K562 (cell line): ENCODE measurements at regions not wholly inside any gene's neighbourhood (a gene's known extent, or its start where the extent isn't known, plus 50 kb on each side); places are given as distances from the start of the nearest gene placed in this dataset.

Experiments used
- BCL6 ChIP-seq: fragments of 250-450 bp; sonication (Bioruptor Pico); IDR thresholded peaks from 2 replicates; pipeline ENCODE4 v1.4.0; 2020
- CXXC5 ChIP-seq: fragments of 250-450 bp; sonication (Bioruptor Pico); IDR thresholded peaks from 2 replicates; pipeline ENCODE4 v1.8.0; 2022; ENCODE audit warnings: inconsistent platforms, mild to moderate bottlenecking, moderate library complexity
- FOXP1 ChIP-seq: sonication (generic); formaldehyde crosslinking; IDR thresholded peaks from 2 replicates; pipeline ENCODE4 v1.8.0; 2022; ENCODE audit warnings: mild to moderate bottlenecking, missing genetic modification reagents
- GABPB1 ChIP-seq: sonication (generic); formaldehyde crosslinking; IDR thresholded peaks from 2 replicates; pipeline ENCODE4 v1.8.0; 2022; ENCODE audit warnings: mild to moderate bottlenecking, missing genetic modification reagents
- LCOR ChIP-seq: sonication (generic); formaldehyde crosslinking; IDR thresholded peaks from 2 replicates; pipeline ENCODE4 v1.8.0; 2022; ENCODE audit warnings: mild to moderate bottlenecking, missing genetic modification reagents
- NCOA6 ChIP-seq: fragments of 450-650 bp; IDR thresholded peaks from 2 replicates; pipeline ENCODE4 v1.6.1; 2017; ENCODE audit warnings: mild to moderate bottlenecking
- NR2C2 ChIP-seq, 2 experiments: fragments of 200-800 bp in 1 of 2; sonication (Bioruptor generic) in 1 of 2; sonication (generic) in 1 of 2; formaldehyde crosslinking in 1 of 2; IDR thresholded peaks; 2 replicates each; pipeline versions ENCODE4 v1.6.1 to v1.8.0; 2016 to 2022; ENCODE audit warnings: mild to moderate bottlenecking in 1 of 2, missing compliant biosample characterization in 1 of 2, missing genetic modification characterization in 1 of 2, missing genetic modification reagents in 1 of 2
- NRF1 ChIP-seq, 2 experiments: fragments of 450-650 bp; IDR thresholded peaks in 1 of 2; conservative IDR thresholded peaks in 1 of 2; 2 replicates each; pipeline ENCODE4 v1.6.1; 2014; ENCODE audit warnings: mild to moderate bottlenecking in 2 of 2
- PML ChIP-seq: IDR thresholded peaks from 2 replicates; pipeline ENCODE4 v1.6.1; 2012; ENCODE audit warnings: low read length, inconsistent platforms
- SP2 ChIP-seq: IDR thresholded peaks from 2 replicates; pipeline ENCODE4 v1.6.1; 2011; ENCODE audit warnings: mild to moderate bottlenecking, low read depth, low read length, moderate library complexity; ENCODE audit not compliant: poor library complexity, severe bottlenecking; ENCODE audit errors: extremely low read depth
- ZNF124 ChIP-seq: sonication (generic); formaldehyde crosslinking; IDR thresholded peaks from 2 replicates; pipeline ENCODE4 v1.8.1; 2022; ENCODE audit warnings: missing genetic modification reagents
- ZNF347 ChIP-seq: fragments of 450-650 bp; formaldehyde crosslinking; IDR thresholded peaks from 2 replicates; pipeline ENCODE4 v1.4.0; 2020; ENCODE audit warnings: low read depth, mild to moderate bottlenecking, moderate library complexity
- ZNF696 ChIP-seq: fragments of 250-450 bp; sonication (Bioruptor Pico); conservative IDR thresholded peaks from 2 replicates; pipeline ENCODE4 v1.4.0; 2020; ENCODE audit warnings: mild to moderate bottlenecking, moderate library complexity
- TF ChIP-seq, protein P1 (sequence below): fragments of 250-450 bp; sonication (Bioruptor Pico); IDR thresholded peaks from 2 replicates; pipeline ENCODE4 v1.5.0; 2021; ENCODE audit warnings: mild to moderate bottlenecking, borderline replicate concordance
- TF ChIP-seq, protein P2 (sequence below): fragments of 450-650 bp; IDR thresholded peaks from 2 replicates; pipeline ENCODE4 v1.6.1; 2017; ENCODE audit warnings: mild to moderate bottlenecking, moderate library complexity
- TF ChIP-seq, protein P3 (sequence below): sonication (generic); formaldehyde crosslinking; IDR thresholded peaks from 2 replicates; pipeline ENCODE4 v1.8.0; 2022; ENCODE audit warnings: missing genetic modification reagents, mild to moderate bottlenecking, moderate library complexity, borderline replicate concordance
- TF ChIP-seq, protein P4 (sequence below), 3 experiments: fragments of 200-800 bp in 1 of 3; sonication (Bioruptor generic) in 1 of 3; sonication (generic) in 1 of 3; formaldehyde crosslinking in 1 of 3; IDR thresholded peaks; 2 replicates each; pipeline versions ENCODE4 v1.6.1 to v1.8.0; 2016 to 2022; ENCODE audit warnings: mild to moderate bottlenecking in 2 of 3, missing compliant biosample characterization in 2 of 3, missing genetic modification characterization in 2 of 3, missing genetic modification reagents in 1 of 3
- TF ChIP-seq, protein P5 (sequence below): sonication (generic); formaldehyde crosslinking; IDR thresholded peaks from 2 replicates; pipeline ENCODE4 v1.8.0; 2022; ENCODE audit warnings: mild to moderate bottlenecking, missing genetic modification reagents

DNA sequence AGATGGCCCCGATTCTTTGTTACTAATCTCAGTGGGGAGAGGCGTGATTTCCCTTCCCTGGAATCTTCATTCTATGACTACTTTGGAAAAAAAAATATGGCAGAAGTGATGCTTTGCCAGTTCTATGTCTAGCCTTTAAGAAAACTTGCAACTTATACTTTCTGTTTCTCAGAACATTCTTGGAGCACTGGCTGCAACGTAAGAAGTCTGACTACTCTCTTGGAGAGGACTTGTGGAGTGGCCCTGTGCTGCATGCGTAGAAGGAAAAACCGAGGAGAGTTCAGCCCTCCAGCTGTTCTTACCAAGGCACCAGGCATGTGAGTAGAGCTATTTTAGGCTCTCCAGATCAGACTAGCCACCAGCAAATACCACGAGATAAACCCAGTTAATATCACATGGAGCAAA lies 77.6 kb upstream of the STXBP5 start (continued):
- TF ChIP-seq, protein P1, sequence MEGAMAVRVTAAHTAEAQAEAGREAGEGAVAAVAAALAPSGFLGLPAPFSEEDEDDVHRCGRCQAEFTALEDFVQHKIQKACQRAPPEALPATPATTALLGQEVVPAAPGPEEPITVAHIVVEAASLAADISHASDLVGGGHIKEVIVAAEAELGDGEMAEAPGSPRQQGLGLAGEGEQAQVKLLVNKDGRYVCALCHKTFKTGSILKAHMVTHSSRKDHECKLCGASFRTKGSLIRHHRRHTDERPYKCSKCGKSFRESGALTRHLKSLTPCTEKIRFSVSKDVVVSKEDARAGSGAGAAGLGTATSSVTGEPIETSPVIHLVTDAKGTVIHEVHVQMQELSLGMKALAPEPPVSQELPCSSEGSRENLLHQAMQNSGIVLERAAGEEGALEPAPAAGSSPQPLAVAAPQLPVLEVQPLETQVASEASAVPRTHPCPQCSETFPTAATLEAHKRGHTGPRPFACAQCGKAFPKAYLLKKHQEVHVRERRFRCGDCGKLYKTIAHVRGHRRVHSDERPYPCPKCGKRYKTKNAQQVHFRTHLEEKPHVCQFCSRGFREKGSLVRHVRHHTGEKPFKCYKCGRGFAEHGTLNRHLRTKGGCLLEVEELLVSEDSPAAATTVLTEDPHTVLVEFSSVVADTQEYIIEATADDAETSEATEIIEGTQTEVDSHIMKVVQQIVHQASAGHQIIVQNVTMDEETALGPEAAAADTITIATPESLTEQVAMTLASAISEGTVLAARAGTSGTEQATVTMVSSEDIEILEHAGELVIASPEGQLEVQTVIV, result no peak
- TF ChIP-seq SP2, result no peak
- no peak for TF ChIP-seq ZNF124 (CRISPR knock-in tag)
- TF ChIP-seq, protein P2, sequence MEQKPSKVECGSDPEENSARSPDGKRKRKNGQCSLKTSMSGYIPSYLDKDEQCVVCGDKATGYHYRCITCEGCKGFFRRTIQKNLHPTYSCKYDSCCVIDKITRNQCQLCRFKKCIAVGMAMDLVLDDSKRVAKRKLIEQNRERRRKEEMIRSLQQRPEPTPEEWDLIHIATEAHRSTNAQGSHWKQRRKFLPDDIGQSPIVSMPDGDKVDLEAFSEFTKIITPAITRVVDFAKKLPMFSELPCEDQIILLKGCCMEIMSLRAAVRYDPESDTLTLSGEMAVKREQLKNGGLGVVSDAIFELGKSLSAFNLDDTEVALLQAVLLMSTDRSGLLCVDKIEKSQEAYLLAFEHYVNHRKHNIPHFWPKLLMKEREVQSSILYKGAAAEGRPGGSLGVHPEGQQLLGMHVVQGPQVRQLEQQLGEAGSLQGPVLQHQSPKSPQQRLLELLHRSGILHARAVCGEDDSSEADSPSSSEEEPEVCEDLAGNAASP, result no peak
- no peak for TF ChIP-seq NCOA6
- TF ChIP-seq NRF1 (conservative IDR thresholded peaks at IDR 0.05 in 1 of 2, IDR thresholded peaks at IDR 0.05 in 1 of 2), result peak in 1 of 2 experiments; percentile 18; a peak in 1 of 4 replicates
- TF ChIP-seq, protein P3, sequence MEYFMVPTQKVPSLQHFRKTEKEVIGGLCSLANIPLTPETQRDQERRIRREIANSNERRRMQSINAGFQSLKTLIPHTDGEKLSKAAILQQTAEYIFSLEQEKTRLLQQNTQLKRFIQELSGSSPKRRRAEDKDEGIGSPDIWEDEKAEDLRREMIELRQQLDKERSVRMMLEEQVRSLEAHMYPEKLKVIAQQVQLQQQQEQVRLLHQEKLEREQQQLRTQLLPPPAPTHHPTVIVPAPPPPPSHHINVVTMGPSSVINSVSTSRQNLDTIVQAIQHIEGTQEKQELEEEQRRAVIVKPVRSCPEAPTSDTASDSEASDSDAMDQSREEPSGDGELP (CRISPR knock-in tag), result peak; percentile 28; the same call in 1 of the 2 replicates
- no peak for TF ChIP-seq PML
- TF ChIP-seq CXXC5 (CRISPR knock-in tag), result peak; percentile 52; the same call in 1 of the 2 replicates
- TF ChIP-seq NR2C2 (CRISPR knock-in tag; IDR thresholded peaks at IDR 0.05), result no peak
- peak; percentile 46; the same call in 1 of the 2 replicates for TF ChIP-seq NR2C2 (tag; IDR thresholded peaks at IDR 0.05)
- TF ChIP-seq ZNF347 (CRISPR knock-in tag), result no peak
- TF ChIP-seq LCOR, result no peak
- TF ChIP-seq ZNF696 (CRISPR knock-in tag), result no peak
- no peak for TF ChIP-seq FOXP1 (CRISPR knock-in tag)
- TF ChIP-seq BCL6, result no peak
- no peak for TF ChIP-seq GABPB1
- TF ChIP-seq, protein P4, sequence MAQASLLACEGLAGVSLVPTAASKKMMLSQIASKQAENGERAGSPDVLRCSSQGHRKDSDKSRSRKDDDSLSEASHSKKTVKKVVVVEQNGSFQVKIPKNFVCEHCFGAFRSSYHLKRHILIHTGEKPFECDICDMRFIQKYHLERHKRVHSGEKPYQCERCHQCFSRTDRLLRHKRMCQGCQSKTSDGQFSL (CRISPR knock-in tag; IDR thresholded peaks at IDR 0.05), result no peak
- TF ChIP-seq, protein P4 (tag; IDR thresholded peaks at IDR 0.05), result no peak
- TF ChIP-seq, protein P5, sequence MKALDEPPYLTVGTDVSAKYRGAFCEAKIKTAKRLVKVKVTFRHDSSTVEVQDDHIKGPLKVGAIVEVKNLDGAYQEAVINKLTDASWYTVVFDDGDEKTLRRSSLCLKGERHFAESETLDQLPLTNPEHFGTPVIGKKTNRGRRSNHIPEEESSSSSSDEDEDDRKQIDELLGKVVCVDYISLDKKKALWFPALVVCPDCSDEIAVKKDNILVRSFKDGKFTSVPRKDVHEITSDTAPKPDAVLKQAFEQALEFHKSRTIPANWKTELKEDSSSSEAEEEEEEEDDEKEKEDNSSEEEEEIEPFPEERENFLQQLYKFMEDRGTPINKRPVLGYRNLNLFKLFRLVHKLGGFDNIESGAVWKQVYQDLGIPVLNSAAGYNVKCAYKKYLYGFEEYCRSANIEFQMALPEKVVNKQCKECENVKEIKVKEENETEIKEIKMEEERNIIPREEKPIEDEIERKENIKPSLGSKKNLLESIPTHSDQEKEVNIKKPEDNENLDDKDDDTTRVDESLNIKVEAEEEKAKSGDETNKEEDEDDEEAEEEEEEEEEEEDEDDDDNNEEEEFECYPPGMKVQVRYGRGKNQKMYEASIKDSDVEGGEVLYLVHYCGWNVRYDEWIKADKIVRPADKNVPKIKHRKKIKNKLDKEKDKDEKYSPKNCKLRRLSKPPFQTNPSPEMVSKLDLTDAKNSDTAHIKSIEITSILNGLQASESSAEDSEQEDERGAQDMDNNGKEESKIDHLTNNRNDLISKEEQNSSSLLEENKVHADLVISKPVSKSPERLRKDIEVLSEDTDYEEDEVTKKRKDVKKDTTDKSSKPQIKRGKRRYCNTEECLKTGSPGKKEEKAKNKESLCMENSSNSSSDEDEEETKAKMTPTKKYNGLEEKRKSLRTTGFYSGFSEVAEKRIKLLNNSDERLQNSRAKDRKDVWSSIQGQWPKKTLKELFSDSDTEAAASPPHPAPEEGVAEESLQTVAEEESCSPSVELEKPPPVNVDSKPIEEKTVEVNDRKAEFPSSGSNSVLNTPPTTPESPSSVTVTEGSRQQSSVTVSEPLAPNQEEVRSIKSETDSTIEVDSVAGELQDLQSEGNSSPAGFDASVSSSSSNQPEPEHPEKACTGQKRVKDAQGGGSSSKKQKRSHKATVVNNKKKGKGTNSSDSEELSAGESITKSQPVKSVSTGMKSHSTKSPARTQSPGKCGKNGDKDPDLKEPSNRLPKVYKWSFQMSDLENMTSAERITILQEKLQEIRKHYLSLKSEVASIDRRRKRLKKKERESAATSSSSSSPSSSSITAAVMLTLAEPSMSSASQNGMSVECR, result no peak
